ENCODE measurements at regions not wholly inside any gene's neighbourhood (a gene's known extent, or its start where the extent isn't known, plus 50 kb on each side); places are given as distances from the start of the nearest gene placed in this dataset.
"Not testable (repeated sequence)": the region's sequence is repeated elsewhere in the genome, so short reads cannot be mapped to it uniquely, and the experiment has no call there.

DNA sequence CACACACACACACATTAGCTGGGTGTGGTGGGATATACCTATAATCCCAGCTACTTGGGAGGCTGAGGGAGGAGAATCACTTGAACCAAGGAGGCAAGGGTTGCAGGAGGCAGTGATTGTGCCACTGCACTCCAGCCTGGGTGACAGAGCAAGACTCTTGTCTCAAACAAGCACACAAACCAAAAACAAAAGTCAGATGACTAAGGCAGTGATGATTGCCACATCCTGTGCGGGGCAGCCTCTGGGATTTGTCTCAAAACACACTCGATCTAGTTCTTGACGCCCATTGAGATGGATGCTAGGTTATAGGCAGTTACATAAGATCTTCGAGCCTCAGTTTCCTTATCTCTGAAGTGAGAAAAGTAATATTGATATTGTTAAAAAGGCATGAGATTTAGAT is 57.8 kb upstream of the NBPF8 start:
- peak in 2 of 3 donors; percentile 24 to 44 for DNase-seq (ENCODE audit: low read depth in 3 of 3, low spot score in 1 of 3)

DNA sequence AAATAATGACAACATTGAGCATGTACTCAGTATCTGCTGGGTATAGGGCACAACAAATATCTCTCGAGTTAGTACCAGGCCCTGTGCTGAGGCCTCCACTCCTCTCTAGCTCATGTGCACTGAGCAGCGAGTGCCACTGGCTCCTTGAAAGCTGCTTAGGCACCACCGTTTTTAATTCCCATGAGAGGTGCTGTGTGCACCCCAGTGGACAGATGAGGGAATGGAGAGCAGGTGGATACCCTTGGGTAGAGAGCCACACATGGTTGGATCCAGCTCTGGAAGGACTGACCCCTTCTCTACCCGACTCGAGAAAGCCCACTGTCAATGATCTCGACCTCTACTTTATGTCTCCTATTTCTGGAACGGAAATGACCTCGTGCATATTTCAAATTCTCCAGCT is 58.7 kb upstream of the NBPF8 start:
- DNase-seq (ENCODE audit: low read depth in 3 of 3, low spot score in 1 of 3) = not testable (repeated sequence)

DNA sequence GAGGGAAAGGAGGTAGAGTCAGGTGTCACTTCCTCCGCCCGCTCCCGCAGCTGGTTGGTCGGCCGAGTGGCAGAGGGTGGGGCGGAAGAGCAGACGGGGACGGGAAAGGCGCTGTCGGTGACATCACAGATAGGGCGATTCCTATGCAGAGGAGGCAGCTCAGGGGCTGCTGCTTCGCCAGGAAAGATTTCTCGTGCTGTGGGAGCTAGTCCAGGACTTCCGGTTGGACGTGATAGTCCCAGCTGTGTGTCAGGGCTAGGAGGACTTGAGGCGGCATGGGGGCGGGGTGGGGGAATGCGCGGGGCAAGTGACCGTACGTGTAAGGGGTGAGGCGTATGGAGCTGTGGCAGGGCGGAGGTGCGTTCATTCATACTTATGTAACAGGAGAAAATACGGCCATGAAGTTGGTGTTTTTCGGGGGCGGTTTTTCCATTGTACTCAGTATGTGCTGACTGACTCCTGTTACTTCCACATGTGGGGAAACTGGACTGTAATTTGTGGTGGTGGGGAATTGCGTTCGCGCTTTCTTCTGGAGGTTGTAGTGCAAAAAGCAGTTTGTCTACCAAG is 60.1 kb upstream of the NBPF8 start:
- DNase-seq (ENCODE audit: low read depth in 3 of 3, low spot score in 1 of 3) = peak in 1 of 3 donors; percentile 2

- not testable (repeated sequence) for DNase-seq (ENCODE audit: low read depth in 3 of 3, low spot score in 1 of 3)
Measured at GRCh38 chr1:120342231-120343073, 72.4 kb upstream of the NBPF8 start.

DNA sequence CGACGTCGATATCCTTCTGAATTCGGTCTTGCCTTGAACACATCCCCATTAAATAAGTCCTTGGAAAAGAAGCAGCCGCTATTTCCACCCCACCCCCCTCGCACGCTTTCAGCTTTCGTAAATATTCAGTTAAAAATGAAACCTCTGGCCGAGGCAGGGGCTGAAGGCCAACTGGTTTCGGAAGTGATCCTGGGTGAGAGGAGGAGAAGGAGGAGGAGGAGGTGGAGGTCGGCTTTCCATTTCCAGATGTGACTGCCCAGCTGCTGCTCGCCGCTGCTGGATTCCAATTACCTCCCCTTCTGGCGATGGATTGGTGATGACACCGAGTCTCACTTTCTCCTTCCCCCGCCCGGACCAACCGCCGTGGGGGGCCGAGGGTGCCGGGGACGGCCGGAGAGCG is 73.1 kb upstream of the NBPF8 start:
- DNase-seq (ENCODE audit: low read depth in 3 of 3, low spot score in 1 of 3) = not testable (repeated sequence)

- DNase-seq (ENCODE audit: low read depth in 3 of 3, low spot score in 1 of 3) = peak in 2 of 3 donors; percentile 19 to 48
Measured at GRCh38 chr1:120340838-120341751, 73.7 kb upstream of the NBPF8 start.

- not testable (repeated sequence) for DNase-seq (ENCODE audit: low read depth in 3 of 3, low spot score in 1 of 3)
Measured at GRCh38 chr1:120315738-120316137, 99.1 kb upstream of the NBPF8 start.

- not testable (repeated sequence) for DNase-seq (ENCODE audit: low read depth in 3 of 3, low spot score in 1 of 3)
Measured at GRCh38 chr1:120311930-120312329, 102.9 kb upstream of the NBPF8 start.

- not testable (repeated sequence) for DNase-seq (ENCODE audit: low read depth in 3 of 3, low spot score in 1 of 3)
Measured at GRCh38 chr1:120308940-120309578, 105.8 kb upstream of the NBPF8 start.

DNA sequence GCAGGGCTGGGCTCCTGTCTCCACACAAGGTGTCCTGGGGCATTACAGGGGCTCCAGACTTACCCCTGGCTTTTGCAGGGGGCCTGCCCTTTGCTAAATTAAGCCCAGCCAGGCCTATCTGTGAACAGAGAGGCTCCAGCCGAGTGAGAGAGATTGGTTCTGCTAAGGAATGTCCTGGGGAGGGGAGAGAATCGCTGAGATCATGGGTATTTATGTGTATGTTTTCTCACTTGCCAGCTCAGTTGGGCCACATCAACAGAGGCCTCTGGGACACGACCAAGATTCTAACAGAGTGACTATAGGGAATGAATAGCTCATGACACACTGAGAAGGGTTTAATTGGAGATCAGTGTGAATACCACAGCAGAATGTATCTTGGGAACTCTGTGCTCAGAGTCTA is 109.8 kb upstream of the NBPF8 start:
- DNase-seq (ENCODE audit: low read depth in 3 of 3, low spot score in 1 of 3) = not testable (repeated sequence)

DNA sequence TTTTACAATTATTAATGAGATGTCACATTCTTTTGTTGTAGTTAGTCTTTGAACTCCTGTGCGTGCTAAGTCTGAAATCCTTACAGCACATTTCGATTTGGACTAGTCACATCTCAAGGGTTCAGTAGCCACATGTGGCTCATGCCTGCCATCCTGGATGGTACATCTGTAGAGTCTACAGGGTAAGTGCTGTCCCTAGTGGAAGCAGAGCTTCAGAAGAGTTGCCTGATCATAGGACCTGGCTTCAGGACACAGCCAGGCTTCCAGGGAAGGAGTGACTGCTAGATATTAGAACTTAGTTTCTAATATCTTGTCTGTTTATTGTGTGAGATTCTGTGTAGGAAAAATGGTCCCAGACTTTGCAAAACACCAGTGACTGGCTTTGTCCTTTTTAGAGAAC is 110.5 kb upstream of the NBPF8 start:
- not testable (repeated sequence) for DNase-seq (ENCODE audit: low read depth in 3 of 3, low spot score in 1 of 3)

GRCh38 chr1:120299433-120300057 is 115.3 kb upstream of the NBPF8 start:
- not testable (repeated sequence) for DNase-seq (ENCODE audit: low read depth in 3 of 3, low spot score in 1 of 3)

DNA sequence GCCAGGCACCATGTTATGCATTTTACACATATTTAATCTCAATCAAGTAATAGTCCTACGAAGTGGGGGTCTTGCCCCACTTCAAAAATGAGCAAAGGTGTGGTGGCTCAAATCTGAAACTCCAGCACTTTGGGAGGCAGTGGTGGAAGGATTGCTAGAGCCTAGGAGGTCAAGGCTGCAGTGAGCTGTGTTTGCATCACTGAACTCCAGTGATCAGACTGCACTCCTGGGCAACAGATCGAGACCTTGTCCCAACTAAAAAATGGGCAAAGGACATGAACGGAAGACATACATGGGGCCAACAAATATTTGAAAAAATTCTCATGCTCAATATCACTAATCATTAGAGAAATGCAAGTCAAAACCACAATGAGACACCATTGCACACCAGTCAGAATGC is 116.3 kb upstream of the NBPF8 start:
- not testable (repeated sequence) for DNase-seq (ENCODE audit: low read depth in 3 of 3, low spot score in 1 of 3)

DNA sequence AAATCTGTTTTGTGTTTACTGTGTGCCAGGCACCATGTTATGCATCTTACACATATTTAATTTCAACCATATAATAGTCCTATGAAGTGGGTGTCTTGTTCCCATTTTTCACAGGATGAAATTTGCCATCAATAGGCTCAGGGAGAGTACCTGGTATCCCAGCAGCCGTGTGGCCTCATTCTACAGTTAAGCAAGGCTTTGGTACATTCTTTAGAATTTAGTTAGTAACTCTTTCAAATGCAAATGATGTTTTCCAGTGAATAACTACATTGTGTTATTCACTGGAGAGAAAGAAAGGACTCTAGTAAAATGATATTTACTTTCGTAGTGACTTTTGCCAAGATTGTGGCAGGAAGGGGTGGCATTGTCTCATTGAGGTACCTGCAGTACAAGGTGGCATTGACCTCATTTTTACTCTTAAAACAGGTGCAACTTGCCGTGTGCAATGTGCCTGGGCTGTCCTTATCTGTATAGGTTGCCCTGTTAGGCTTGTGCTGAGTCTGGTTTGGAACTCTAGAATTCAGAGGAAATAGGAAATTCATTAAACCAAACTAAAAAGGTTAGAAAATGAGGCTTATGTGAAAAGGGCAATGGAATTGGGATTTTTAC is 117.4 kb upstream of the NBPF8 start:
- not testable (repeated sequence) for DNase-seq (ENCODE audit: low read depth in 3 of 3, low spot score in 1 of 3)

GRCh38 chr1:120290105-120290504 is 113.8 kb upstream of the SEC22B start:
- DNase-seq (ENCODE audit: low read depth in 3 of 3, low spot score in 1 of 3) = not testable (repeated sequence)

DNA sequence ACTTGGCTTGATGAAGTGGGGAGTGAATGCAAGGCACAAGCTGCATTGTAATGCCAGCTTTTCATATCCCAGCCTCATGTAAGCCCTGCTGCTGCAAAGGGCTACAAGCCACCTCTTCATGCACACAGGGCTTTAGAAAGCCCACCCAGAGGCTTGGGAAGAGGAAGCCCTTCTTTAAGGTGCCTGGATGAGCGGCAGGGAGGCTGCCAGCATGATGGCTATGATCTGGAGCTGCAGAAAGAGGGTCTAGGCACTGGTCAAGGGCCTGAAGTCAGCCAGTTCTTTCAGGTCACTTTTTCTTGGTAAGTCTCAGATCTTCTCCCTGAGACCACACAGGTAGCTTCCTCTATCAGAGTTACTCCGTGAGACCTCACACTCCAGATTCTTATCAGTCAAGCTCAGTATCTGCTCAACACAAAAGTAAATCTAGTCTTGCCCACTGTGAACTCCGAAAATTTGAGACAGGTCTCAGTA is 113.3 kb upstream of the SEC22B start:
- DNase-seq (ENCODE audit: low read depth in 3 of 3, low spot score in 1 of 3) = not testable (repeated sequence)

- not testable (repeated sequence) for DNase-seq (ENCODE audit: low read depth in 3 of 3, low spot score in 1 of 3)
Measured at GRCh38 chr1:120288814-120289600, 112.7 kb upstream of the SEC22B start.

- not testable (repeated sequence) for DNase-seq (ENCODE audit: low read depth in 3 of 3, low spot score in 1 of 3)
Measured at GRCh38 chr1:120288167-120288566, 111.8 kb upstream of the SEC22B start.

Measured in stimulated activated CD4-positive, alpha-beta T cell treated with anti-CD3 and anti-CD28 coated beads, TNF-alpha, amount 100 ng/mL, for 1 hour (primary cell).